Activated naive CD8-positive, alpha-beta T cell treated with anti-CD3 and anti-CD28 coated beads for 36 hours (primary cell): ENCODE measurements at regions not wholly inside any gene's neighbourhood (a gene's known extent, or its start where the extent isn't known, plus 50 kb on each side); places are given as distances from the start of the nearest gene placed in this dataset.

ENCODE experiments used
- DNase-seq: peaks from one replicate; pipeline ENCODE4 v3.0.0; 2021
- H3K27ac Mint-ChIP-seq: one replicate; pipeline ENCODE4 v1.8.0; 2022; ENCODE audit warnings: mild to moderate bottlenecking, moderate library complexity, mixed read lengths
- H3K27me3 Mint-ChIP-seq: one replicate; pipeline ENCODE4 v1.8.0; 2022; ENCODE audit warnings: mild to moderate bottlenecking, mixed read lengths
- H3K36me3 Mint-ChIP-seq: one replicate; pipeline ENCODE4 v1.8.0; 2021; ENCODE audit warnings: mild to moderate bottlenecking, mixed read lengths
- H3K4me1 Mint-ChIP-seq: one replicate; pipeline ENCODE4 v1.8.0; 2021; ENCODE audit warnings: mixed read lengths
- H3K4me3 Mint-ChIP-seq: one replicate; pipeline ENCODE4 v1.8.0; 2022; ENCODE audit warnings: mild to moderate bottlenecking, moderate library complexity, mixed read lengths
- H3K9me3 Mint-ChIP-seq: one replicate; pipeline ENCODE4 v1.8.0; 2022; ENCODE audit warnings: mixed read lengths

- no peaks in the 10 kb centered on the region for H3K27me3 Mint-ChIP-seq
- no peak overlapping the region for H3K27ac Mint-ChIP-seq
- DNase-seq: no peak
- H3K36me3 Mint-ChIP-seq: no peaks in the 10 kb centered on the region
- H3K4me3 Mint-ChIP-seq: no peak overlapping the region
- no peaks in the 10 kb centered on the region for H3K9me3 Mint-ChIP-seq
- no peaks in the 10 kb centered on the region for H3K4me1 Mint-ChIP-seq
These were observed 461.8 kb downstream of the CENPC start for GRCh38 chr4:67083496-67083895.

- H3K36me3 Mint-ChIP-seq: no peaks in the 10 kb centered on the region
- no peaks in the 10 kb centered on the region for H3K9me3 Mint-ChIP-seq
- H3K4me3 Mint-ChIP-seq: no peak overlapping the region
- no peak for DNase-seq
- H3K4me1 Mint-ChIP-seq: no peaks in the 10 kb centered on the region
- H3K27me3 Mint-ChIP-seq: no peaks in the 10 kb centered on the region
- H3K27ac Mint-ChIP-seq: no peak overlapping the region
These were observed 462.6 kb downstream of the CENPC start for GRCh38 chr4:67082746-67083145.

GRCh38 chr4:67080046-67080557 lies 465.2 kb downstream of the CENPC start:
- no peak overlapping the region for H3K4me3 Mint-ChIP-seq
- H3K27me3 Mint-ChIP-seq: no peaks in the 10 kb centered on the region
- DNase-seq: no peak
- H3K27ac Mint-ChIP-seq: no peak overlapping the region
- H3K4me1 Mint-ChIP-seq: no peaks in the 10 kb centered on the region
- no peaks in the 10 kb centered on the region for H3K36me3 Mint-ChIP-seq
- no peaks in the 10 kb centered on the region for H3K9me3 Mint-ChIP-seq

- DNase-seq: no peak
These were observed 473.7 kb downstream of the CENPC start for GRCh38 chr4:67071641-67072040.

GRCh38 chr4:67055319-67055718 lies 490.0 kb downstream of the CENPC start:
- H3K9me3 Mint-ChIP-seq: no peaks in the 10 kb centered on the region
- H3K36me3 Mint-ChIP-seq: no peaks in the 10 kb centered on the region
- H3K4me3 Mint-ChIP-seq: no peak overlapping the region
- H3K27ac Mint-ChIP-seq: no peak overlapping the region
- no peaks in the 10 kb centered on the region for H3K27me3 Mint-ChIP-seq
- no peak for DNase-seq
- H3K4me1 Mint-ChIP-seq: no peaks in the 10 kb centered on the region

More at GRCh38 chr4:67071641-67072040, 473.7 kb downstream of the CENPC start:
- H3K4me3 Mint-ChIP-seq: no peak overlapping the region
- no peak overlapping the region for H3K27ac Mint-ChIP-seq
- no peaks in the 10 kb centered on the region for H3K4me1 Mint-ChIP-seq
- H3K9me3 Mint-ChIP-seq: peaks cover 4% of the 10 kb centered on the region
- no peaks in the 10 kb centered on the region for H3K27me3 Mint-ChIP-seq
- H3K36me3 Mint-ChIP-seq: no peaks in the 10 kb centered on the region

- H3K4me3 Mint-ChIP-seq: no peak overlapping the region
- no peak overlapping the region for H3K27ac Mint-ChIP-seq
- no peaks in the 10 kb centered on the region for H3K9me3 Mint-ChIP-seq
- no peak for DNase-seq
- no peaks in the 10 kb centered on the region for H3K27me3 Mint-ChIP-seq
- H3K4me1 Mint-ChIP-seq: no peaks in the 10 kb centered on the region
- H3K36me3 Mint-ChIP-seq: no peaks in the 10 kb centered on the region
These were observed 490.4 kb downstream of the CENPC start for GRCh38 chr4:67054896-67055295.

- no peak for DNase-seq
- Mint-ChIP-seq H3K27ac (no peak overlapping the region), H3K36me3 (no peaks in the 10 kb centered on the region), H3K27me3 (no peaks in the 10 kb centered on the region), H3K4me3 (no peak overlapping the region), H3K4me1 (no peaks in the 10 kb centered on the region), H3K9me3 (no peaks in the 10 kb centered on the region)
These were observed 492.3 kb downstream of the CENPC start for GRCh38 chr4:67052814-67053675.

GRCh38 chr4:67051000-67051789 lies 494.1 kb downstream of the CENPC start:
- no peak for DNase-seq
- Mint-ChIP-seq H3K9me3 (no peaks in the 10 kb centered on the region), H3K4me1 (no peaks in the 10 kb centered on the region), H3K27me3 (no peaks in the 10 kb centered on the region), H3K27ac (no peak overlapping the region), H3K36me3 (no peaks in the 10 kb centered on the region), H3K4me3 (no peak overlapping the region)

GRCh38 chr4:67049446-67049845 lies 495.9 kb downstream of the CENPC start:
- Mint-ChIP-seq H3K27ac (no peak overlapping the region), H3K36me3 (no peaks in the 10 kb centered on the region), H3K4me1 (no peaks in the 10 kb centered on the region), H3K4me3 (no peak overlapping the region), H3K9me3 (no peaks in the 10 kb centered on the region), H3K27me3 (no peaks in the 10 kb centered on the region)
- DNase-seq: no peak

GRCh38 chr4:67048530-67048929 lies 496.8 kb downstream of the CENPC start:
- H3K4me3 Mint-ChIP-seq: no peak overlapping the region
- no peaks in the 10 kb centered on the region for H3K27me3 Mint-ChIP-seq

GRCh38 chr4:67040315-67040714 lies 505.0 kb downstream of the CENPC start:
- Mint-ChIP-seq H3K4me1 (no peaks in the 10 kb centered on the region), H3K4me3 (no peak overlapping the region), H3K27ac (no peak overlapping the region), H3K27me3 (no peaks in the 10 kb centered on the region), H3K36me3 (no peaks in the 10 kb centered on the region), H3K9me3 (no peaks in the 10 kb centered on the region)
- no peak for DNase-seq

More at GRCh38 chr4:67048530-67048929, 496.8 kb downstream of the CENPC start:
- no peaks in the 10 kb centered on the region for H3K9me3 Mint-ChIP-seq
- no peaks in the 10 kb centered on the region for H3K4me1 Mint-ChIP-seq
- H3K27ac Mint-ChIP-seq: no peak overlapping the region
- no peak for DNase-seq
- H3K36me3 Mint-ChIP-seq: no peaks in the 10 kb centered on the region

- Mint-ChIP-seq H3K36me3 (no peaks in the 10 kb centered on the region), H3K27me3 (no peaks in the 10 kb centered on the region), H3K4me1 (no peaks in the 10 kb centered on the region), H3K9me3 (peaks cover 2% of the 10 kb centered on the region), H3K27ac (no peak overlapping the region), H3K4me3 (no peak overlapping the region)
- DNase-seq: no peak
These were observed 507.1 kb downstream of the CENPC start for GRCh38 chr4:67038228-67038566.

- Mint-ChIP-seq H3K27ac (no peak overlapping the region), H3K4me1 (no peaks in the 10 kb centered on the region), H3K27me3 (no peaks in the 10 kb centered on the region), H3K4me3 (no peak overlapping the region), H3K9me3 (peaks cover 2% of the 10 kb centered on the region), H3K36me3 (no peaks in the 10 kb centered on the region)
- no peak for DNase-seq
These were observed 507.6 kb downstream of the CENPC start for GRCh38 chr4:67037504-67038227.

- peaks cover 3% of the 10 kb centered on the region for H3K9me3 Mint-ChIP-seq
- no peak overlapping the region for H3K27ac Mint-ChIP-seq
These were observed 508.5 kb downstream of the CENPC start for GRCh38 chr4:67036791-67037190.

GRCh38 chr4:67035986-67036385 lies 509.3 kb downstream of the CENPC start:
- no peak overlapping the region for H3K4me3 Mint-ChIP-seq
- H3K4me1 Mint-ChIP-seq: no peaks in the 10 kb centered on the region
- no peak overlapping the region for H3K27ac Mint-ChIP-seq
- no peaks in the 10 kb centered on the region for H3K36me3 Mint-ChIP-seq
- DNase-seq: no peak
- H3K27me3 Mint-ChIP-seq: no peaks in the 10 kb centered on the region
- peaks cover 3% of the 10 kb centered on the region for H3K9me3 Mint-ChIP-seq

More at GRCh38 chr4:67036791-67037190, 508.5 kb downstream of the CENPC start:
- Mint-ChIP-seq H3K4me3 (no peak overlapping the region), H3K36me3 (no peaks in the 10 kb centered on the region), H3K27me3 (no peaks in the 10 kb centered on the region), H3K4me1 (no peaks in the 10 kb centered on the region)
- no peak for DNase-seq
